GM19025 (cell line): ENCODE measurements at regions not wholly inside any gene's neighbourhood (a gene's known extent, or its start where the extent isn't known, plus 50 kb on each side); places are given as distances from the start of the nearest gene placed in this dataset.

Experiments
- ATAC-seq: cut with Tn5 transposase; IDR thresholded peaks from one replicate; pipeline ENCODE4 v1.9.1; 2021; ENCODE audit warnings: mild to moderate bottlenecking, low read depth, moderate library complexity; ENCODE audit not compliant: unreplicated experiment

DNA sequence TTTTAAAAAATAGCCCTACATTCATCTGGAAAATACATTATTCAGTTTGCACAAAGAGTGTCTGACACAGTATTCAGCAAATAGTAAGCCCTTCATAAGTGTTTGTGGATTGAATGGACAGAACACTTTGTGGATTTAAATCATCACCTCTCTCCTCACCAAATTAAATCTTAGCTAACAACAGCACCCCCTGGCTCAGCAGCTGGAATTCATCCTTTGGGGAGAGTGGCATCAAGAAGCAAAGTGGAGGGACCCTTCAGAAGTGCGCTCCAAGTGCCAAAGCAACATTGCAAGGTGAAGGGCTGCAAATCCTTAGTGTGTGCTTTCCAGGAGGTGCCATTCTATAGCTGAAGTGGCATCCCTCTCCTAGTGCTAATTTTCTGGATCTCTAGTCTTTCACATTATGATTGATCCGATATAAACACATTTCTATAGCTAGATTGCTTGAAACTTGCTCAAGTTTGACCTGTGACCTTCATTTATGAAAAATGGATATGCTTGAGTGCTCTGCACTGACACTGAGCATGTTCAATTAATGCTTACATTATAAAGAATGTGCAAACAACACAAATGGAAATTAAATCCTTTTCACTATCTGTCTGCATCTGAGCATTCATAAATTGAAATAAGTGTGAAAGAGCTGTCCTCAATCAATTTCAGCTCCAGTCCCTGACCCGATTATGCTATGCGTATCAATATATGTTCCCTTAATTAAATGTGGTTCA lies 891.7 kb downstream of the C6orf118 start:
- no peak for ATAC-seq

DNA sequence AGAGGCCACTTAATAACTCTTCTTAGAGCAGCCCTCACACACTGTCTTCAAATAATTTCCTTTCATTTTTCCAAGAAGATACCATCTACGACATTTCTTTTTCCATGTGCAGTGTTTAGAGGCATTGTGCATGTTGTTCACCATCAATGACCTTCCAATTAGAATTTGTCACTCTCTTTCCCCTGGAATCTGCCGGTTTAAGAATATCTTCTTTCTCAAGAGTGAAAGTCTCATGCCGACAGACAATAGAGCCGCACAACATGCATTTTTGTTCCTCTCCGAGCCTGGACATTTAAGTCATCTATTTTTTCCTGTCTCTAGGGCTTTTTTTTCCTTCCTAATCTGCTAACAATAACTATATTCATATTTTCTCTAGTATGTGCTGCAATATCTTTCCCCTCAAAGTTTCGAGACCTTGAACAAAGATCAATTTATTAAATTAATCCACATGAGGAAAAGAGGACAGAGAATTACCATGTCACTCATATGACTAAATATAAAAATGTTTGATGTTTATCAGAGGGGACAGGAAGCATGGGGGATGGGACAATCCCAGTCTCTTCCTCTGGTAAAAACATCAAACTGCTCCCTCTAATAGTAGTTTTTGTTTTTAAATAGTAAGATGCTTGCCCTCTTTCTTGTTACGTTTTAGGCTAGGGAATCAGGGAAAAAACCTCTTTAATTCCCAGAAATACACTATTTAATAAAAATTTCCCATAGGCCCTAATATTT lies 893.4 kb downstream of the C6orf118 start:
- no peak for ATAC-seq

DNA sequence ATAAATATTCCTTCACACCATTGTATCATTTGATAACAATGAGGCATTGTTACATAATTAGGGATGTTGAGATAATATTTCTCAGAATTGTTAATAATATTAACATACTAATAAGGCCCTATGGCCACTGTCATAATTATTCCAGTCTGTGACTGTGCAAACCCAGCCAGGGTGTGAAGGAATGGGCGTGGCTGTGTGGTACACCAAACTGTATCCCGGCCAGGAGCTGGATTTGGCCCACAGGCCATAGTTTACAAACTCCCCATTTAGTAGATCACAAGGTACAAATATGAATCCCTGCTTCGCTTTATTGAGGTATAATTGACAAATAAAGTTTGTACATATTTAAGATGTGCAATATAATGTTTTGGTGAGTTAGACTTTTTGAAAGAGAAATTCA lies 894.7 kb downstream of the C6orf118 start:
- no peak for ATAC-seq

DNA sequence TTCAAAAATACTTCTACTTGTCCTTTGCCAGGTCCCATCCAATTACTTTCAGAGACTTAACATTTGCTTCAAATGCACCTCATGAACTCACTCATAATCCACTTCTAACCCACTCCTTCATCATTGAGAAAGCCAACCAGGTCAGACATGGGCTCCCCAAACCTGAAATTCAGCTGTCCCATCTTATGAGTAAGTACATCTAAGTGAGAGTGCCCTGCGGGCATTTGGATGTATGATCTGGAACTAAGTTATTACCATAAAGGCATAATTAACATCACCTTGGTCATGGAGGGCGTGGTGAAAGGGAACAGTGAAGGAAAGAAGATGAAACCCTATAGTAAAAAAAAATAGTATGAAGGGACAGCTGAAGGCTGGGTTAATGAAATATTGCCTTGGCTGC lies 896.8 kb downstream of the C6orf118 start:
- ATAC-seq, result no peak

DNA sequence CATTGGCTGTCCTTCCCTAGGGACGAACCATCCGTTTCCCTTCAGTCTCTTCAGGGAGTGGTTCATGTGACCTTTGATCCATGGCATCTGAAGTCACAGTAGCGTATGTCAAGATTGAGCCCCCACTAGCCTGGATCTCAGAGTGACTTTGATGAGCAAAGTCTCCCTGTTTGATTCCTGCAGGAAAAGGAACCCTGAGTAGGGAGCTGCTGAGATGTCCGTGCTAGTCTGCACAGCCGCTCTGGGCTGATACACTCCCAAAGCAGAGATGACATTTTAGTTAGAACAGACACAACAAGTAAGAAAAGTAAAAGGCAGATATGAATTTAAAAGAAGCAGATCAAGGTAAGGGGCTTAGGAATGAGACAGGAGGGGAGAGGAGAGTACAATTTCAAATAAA lies 899.4 kb downstream of the C6orf118 start:
- no peak for ATAC-seq

DNA sequence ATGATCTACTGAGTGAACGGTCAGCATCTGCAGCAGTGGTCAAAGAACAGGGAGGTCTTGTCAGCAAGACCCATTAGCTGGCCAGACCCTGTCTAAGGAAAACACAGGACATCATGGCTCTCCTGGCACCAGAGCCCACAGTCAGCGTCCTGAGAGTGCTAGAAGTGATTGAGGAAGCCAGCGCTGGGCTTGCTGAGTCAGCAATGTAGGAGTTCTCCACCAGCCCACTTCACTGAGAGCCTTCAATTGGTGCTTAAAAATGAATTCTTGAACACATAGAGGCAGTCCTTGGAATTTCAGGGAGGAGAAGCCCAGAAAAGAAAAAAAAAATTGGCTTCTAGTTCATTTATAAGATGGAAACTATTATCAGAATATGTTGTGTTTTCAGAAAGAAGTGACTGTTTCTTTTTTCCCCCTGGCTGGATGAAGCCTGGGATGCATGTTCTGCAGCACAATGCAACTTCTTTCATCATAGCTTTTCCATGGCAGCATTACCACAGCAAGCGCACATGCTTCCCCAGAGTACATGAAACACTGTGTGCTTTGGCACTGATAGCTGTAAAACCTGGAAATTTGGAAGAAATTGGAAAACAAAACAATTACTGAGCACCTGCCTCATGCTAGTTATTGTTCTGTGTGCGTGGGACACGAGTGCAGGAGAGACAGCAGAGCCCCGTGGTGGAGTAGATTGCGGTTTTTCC lies 899.9 kb downstream of the C6orf118 start:
- no peak for ATAC-seq

DNA sequence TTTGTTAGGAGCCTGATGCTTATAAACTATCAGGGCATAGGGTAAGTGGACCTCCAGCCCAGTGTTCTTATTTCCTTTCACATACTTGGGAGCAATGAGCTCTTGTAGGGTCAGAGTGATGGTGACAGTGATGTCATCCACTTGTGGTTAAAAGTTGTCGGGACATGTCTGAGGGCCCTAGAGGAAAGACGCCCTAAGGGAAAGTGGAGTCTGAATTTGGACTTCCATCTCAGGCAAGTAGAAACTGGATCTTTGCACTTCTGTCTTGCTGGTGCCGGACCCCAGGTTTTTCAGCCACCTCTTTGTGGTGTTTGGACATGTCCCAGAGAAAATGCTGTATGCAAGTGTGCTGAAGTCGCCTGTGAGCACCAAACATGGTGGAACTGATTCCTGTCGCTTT lies 900.5 kb downstream of the C6orf118 start:
- ATAC-seq, result no peak

DNA sequence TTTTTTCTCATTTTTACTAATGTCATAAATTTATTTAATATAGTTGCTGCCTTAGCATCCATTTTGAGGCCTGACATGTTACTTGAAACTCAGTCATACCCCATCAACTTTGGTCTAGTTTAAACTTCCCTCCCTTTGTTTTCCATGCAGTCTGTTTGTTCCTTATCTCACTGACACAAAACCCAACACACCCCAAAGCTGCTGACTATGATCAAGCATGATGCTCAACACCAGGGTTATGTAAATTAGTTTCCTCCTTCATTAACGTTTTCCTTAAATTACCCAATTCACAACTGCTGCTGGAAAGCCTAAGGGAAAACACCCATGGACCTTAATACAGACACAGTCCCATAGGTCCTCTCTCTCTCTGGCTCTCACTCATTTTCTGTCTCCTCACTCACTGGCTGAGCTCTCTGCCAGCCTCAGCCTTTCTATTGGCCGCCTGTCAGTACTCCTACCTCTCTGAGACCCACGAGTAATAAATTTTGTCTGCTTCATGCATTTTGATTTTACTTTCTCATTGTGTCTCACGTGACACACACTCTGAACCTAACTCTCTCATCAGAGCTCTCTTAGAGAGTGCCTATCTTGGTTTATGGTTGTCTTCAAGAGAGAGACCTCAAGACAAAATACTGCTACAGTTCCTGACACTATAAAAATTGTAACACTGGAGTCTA lies 904.5 kb downstream of the C6orf118 start:
- ATAC-seq, result no peak

DNA sequence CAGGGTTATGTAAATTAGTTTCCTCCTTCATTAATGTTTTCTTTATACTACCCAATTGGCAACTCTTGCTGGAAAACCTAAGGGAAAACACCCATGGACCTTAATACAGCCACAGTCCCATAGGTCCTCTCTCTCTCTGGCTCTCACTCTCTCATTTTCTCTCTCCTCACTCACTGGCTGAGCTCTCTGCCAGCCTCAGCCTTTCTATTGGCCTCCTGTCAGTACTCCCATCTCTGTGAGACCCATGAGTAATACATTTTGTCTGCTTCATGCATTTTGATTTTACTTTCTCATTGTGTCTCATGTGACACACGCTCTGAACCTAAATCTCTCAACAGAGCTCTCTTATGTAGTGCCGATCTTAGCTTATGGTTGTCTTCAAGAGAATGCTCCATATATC lies 907.5 kb downstream of the C6orf118 start:
- ATAC-seq, result no peak

DNA sequence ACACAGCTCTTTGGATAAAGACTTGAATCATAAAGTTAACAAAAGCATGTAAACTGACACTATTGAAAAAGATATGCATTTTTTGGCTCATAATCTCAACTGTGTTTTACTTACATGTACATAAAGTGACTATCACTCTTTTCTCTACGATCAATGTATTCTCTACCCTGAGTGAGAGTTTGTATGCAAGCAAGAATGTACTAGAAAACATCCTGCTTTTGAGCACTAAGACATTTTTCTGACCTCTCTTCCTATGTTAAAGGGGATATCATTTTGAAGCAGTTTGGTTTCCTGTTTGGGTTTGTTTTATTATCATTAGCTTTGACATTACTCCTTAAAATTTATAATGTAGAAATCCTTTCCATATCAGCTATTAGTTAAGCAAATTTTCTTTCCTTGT lies 910.8 kb downstream of the C6orf118 start:
- ATAC-seq, result no peak

DNA sequence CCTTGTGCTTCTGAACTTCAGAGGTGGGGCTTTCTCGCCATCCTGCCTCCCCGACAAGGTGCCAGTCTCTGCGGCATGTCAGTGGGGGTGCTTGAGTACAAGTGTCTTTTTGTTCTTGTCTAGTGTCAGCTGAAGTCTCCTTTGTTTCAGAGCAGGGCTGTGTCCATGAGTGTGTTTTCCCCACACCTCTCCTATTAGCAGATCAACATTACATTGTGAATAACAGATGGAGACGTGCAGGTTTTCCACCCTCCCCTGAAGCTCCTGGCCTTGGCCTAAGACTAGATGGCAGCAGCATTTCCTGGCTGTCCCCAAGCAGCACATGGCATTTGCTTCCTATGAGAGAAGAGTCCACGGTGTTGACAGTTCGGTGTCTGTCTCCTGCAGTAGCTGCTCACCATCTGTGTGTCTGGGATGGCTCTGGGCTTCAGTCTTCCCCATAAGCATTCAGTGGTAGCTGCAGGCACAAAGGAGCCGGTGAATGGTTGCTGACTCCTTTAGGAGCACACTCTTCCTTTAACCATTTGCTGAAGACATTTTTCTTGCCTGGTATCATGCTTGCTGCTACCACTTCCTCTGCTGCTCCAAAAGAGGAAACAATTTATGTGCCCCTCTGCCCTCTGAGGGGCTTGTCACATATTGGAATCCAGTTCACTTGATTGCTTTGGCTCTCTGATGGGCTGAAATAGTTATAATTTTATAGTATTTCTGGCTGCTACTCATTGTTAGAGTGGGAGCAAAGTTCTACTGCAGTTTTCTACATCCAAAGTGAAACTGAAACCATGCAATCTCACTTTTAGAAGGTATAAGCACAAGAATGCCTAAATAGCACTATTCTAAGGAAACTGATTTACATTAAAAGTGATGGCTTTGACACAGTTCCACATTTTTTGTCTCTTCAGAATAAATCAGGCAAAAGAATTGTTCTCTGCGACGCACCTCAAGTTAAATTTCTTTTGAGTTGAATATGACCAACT lies 913.0 kb downstream of the C6orf118 start:
- ATAC-seq, result no peak

DNA sequence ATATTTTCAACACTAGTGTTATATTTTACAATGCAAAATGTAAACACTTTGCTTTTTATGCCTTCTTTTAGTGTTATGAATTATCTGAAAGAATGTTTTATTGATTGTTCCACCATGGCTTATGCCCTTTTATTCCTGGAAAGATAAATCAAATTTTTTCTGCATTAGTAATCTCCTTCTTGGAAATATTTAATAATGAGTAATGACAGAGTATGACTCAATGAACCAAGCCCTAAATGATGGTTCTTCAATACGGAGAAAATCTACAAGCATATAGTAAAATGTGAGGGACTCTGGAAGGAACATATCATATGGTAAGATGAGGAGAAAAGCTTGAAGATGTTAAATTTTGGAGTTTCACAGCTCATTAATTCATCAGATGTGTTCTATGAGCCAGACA lies 929.6 kb downstream of the C6orf118 start:
- no peak for ATAC-seq

DNA sequence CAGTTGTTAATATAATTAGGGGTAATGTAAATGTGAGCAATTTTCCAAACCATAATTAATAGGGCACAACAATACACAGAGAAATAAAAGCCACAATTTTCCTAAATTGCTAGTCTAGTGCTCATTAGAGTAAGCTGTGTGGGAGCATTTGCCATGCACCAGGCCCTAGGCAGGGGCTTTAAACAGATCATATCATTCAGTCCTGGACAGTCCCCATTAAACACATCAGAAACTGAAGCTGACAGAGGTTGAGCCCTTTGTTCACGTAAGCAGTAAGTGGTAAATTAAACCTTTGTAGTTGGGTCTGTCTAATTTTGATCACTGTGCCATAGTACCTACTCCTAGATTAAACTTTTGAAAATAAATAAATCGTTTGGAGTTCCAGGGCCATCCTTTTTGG lies 931.1 kb downstream of the C6orf118 start:
- ATAC-seq, result no peak

DNA sequence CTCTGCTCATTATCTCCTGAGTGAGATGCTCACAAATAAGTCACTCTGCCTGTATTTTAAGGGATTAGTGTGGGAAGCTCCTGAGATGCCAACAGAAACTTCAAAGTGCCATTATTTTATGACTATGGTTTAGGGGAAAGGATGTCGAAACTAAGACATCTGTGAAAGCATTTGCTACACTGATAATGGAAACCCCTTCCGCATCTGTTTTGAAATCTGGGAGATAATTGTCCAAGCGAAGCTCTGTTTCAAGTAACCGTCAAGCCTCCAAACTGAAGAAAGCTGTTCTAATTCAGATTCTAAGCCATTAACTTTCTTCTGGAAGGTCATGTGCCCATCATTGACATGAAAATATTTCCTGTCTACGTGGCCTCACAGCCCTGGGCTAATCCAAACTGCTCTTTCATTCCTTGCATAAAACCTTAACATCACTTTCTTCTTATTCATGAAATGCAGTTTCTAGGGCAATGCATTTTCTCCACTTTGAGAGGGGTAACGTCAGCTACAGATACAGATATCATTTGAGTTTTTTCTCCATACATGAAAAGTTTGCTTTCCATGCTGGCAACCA lies 932.0 kb downstream of the C6orf118 start:
- ATAC-seq, result no peak

DNA sequence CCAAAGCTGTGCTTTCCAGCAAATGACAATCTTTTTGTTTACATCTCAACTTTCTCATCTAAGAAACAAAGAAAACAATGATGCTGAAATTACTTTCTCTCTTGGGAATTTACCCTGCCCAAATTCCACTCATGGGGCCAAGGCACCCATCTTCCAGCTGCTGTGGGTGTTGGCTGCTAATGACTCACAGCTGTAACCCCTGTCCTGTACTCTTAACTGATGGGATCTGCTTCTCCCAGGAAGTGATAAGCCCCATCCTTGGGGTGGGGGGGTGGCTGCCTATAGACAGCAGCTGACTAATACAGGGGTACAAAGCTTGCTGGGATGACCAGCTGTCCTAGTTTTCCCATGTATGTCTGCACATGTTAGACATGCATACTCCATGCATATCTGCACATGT lies 938.6 kb downstream of the C6orf118 start:
- ATAC-seq, result no peak

DNA sequence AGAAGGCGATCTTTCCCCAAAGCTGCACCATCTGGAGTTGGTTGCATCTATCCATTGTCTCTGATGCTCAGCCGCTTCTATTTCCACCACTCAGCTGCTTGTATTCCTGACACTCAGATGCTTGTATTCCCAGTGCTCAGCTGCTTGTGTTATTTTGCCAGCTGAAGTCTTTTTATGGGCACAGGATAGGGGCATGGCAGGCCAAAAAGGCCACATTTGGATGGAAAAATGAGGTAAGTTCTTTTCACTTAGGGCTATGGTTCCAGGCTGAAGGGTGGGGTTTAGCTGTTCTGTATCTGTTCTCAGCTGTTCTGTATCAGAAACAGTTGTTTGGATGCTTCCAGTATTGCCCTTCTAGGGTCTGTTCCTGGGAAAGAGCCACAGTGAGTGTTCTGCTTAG lies 944.9 kb downstream of the QKI start:
- ATAC-seq, result no peak

DNA sequence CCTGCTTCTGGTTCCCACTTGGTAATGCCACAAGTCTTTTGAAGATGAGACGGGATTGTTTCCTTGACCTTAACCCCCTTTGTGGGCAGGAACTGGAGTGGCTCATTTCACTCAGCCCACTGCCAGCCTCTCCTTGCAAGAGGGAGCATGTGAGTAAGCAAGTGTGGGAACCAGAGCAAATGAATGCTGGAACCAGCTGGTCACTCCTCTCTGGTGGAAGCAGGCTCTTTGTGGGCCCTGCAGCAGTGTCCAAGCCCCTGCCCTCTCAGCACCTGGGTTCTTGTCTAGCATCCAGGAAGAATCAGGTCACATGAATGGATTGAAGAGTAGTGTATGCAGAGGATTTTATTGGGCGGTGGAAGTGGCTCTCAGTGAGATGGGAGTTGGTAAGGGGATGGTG lies 944.5 kb downstream of the QKI start:
- no peak for ATAC-seq

DNA sequence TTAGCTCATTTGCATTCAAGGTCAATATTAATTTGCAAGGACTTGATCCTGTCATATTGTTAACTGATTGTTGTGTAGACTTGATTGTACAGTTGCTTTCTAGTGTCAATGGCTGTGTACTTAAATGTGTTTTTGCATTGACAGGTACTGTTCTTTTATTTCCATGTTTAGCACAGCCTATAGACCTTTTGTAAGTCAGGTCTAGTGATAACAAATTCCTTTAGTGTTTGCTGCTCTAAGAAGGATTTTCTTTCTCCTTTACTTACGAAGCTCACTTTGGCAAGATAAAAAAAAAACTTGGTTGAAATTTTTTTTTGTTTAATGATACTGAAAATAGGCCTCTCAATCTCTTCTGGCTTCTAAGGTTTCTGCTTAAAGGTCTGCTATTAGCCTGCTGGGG lies 942.3 kb downstream of the QKI start:
- ATAC-seq, result no peak

DNA sequence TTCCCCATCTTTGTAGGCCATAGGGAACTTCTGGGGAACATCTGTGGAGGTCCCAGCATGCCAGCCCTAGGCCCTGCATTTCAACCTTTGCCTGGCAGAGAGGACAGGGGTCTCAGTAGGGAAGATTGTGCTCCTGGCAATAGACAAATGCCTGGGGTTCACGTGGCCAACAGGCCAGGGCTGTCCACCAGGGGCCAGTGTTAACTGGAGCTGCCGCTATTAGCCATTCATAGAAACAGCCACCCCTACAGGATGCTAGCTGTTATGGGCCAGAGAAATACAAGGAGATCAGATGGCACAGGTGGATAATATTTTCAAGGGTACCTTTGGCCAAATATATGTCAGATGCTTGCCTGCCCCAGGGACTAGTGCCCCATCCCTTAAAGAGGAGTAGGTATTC lies 932.9 kb downstream of the QKI start:
- no peak for ATAC-seq

DNA sequence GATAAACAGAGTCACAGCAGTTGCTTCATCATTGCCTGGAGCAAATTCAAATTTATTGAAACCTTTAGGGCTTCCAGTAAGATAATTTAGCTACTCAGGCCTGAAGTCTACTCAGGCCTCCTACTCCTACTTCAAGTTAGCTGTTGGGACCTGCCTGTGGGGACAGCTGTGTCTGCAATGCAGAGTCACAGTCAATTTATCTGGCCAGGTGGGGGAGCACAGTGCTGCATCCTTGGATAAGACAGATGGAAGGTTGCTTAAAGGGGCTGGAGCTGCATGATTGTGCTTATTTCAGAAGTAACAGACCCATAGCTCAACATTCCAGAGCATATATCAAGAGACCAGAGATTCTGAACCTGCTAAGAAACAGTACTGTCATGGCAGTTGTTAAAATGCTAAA lies 932.1 kb downstream of the QKI start:
- no peak for ATAC-seq
